Keratinocyte (primary cell): ENCODE measurements at regions not wholly inside any gene's neighbourhood (a gene's known extent, or its start where the extent isn't known, plus 50 kb on each side); places are given as distances from the start of the nearest gene placed in this dataset.

Source experiments
- EZH2 ChIP-seq: IDR thresholded peaks from one replicate; pipeline ENCODE4 v1.6.1; 2012; ENCODE audit warnings: inconsistent platforms, mild to moderate bottlenecking, low read length, moderate library complexity
- TF ChIP-seq, protein P1 (sequence below), 3 experiments: IDR thresholded peaks in 1 of 3; conservative IDR thresholded peaks in 1 of 3; optimal IDR thresholded peaks in 1 of 3; 2 replicates in 2 of 3; 3 replicates in 1 of 3; pipeline versions ENCODE3 to v1.5.1; 2011; ENCODE audit warnings: low read length in 3 of 3, mild to moderate bottlenecking in 3 of 3, moderate library complexity in 2 of 3, control low read depth in 1 of 3, inconsistent platforms in 1 of 3; ENCODE audit not compliant: insufficient read depth in 2 of 3; ENCODE audit errors: extremely low read depth in 1 of 3

DNA sequence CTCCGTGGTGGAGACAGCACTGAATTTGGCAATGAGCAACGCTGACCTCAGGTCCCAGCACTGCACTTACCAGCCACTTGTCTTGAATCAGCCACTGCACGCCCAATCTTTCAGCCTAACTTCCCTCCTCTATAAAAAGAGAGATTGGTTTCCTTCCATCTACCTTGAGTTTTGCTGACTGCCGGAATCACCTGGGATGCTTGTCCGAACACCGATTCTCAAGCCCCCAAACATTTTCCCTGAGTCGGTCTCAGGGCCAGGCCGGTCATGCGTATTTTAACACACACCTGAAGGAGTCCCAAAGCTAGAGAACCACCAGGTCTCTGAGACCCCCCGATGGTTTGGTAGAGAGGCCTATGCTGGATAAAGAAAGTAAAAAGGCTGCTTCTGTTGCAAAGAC, 131.5 kb downstream of the SPATA19 start:
- TF ChIP-seq, protein P1, sequence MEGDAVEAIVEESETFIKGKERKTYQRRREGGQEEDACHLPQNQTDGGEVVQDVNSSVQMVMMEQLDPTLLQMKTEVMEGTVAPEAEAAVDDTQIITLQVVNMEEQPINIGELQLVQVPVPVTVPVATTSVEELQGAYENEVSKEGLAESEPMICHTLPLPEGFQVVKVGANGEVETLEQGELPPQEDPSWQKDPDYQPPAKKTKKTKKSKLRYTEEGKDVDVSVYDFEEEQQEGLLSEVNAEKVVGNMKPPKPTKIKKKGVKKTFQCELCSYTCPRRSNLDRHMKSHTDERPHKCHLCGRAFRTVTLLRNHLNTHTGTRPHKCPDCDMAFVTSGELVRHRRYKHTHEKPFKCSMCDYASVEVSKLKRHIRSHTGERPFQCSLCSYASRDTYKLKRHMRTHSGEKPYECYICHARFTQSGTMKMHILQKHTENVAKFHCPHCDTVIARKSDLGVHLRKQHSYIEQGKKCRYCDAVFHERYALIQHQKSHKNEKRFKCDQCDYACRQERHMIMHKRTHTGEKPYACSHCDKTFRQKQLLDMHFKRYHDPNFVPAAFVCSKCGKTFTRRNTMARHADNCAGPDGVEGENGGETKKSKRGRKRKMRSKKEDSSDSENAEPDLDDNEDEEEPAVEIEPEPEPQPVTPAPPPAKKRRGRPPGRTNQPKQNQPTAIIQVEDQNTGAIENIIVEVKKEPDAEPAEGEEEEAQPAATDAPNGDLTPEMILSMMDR (optimal IDR thresholded peaks at IDR 0.05 in 1 of 3, IDR thresholded peaks at IDR 0.05 in 1 of 3, conservative IDR thresholded peaks at IDR 0.05 in 1 of 3; ENCODE audit: extremely low read depth in 1 of 3, insufficient read depth in 2 of 3, low read length in 3 of 3): no peak
- TF ChIP-seq EZH2: no peak
